Stimulated activated CD4-positive, alpha-beta T cell treated with anti-CD3 and anti-CD28 coated beads, Interleukin-4, amount 100 ng/mL, for 48 hours (primary cell): ENCODE measurements at regions not wholly inside any gene's neighbourhood (a gene's known extent, or its start where the extent isn't known, plus 50 kb on each side); places are given as distances from the start of the nearest gene placed in this dataset.
"Not testable (repeated sequence)": the region's sequence is repeated elsewhere in the genome, so short reads cannot be mapped to it uniquely, and the experiment has no call there.

ENCODE experiments used
- DNase-seq, 2 donors: peaks; one replicate each; pipeline ENCODE4 v3.0.0-alpha.2; 2020; ENCODE audit warnings: low read depth in 2 of 2

- no peak for DNase-seq
These were observed 516.2 kb upstream of the TSPY4 start for GRCh38 chrY:8821106-8821505.

DNA sequence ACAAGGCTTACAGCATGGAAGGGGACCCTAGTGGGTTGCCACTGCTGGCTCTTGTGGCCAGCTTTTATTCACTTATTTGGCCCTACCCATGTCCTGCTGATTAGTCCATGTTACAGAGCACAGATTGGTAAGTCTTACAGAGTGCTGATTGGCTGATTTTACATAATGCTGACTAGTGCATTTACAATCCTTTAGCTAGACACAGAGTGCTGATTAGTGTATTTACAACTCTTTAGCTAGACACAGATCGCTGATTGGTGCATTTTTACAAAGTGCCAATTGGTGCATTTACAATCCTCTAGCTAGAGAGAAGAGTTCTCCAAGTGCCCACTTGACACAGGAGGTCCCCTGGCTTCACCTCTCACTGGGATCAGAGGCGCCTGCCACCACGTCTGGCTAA, 485.0 kb upstream of the TSPY4 start:
- no peak for DNase-seq

- DNase-seq: no peak
These were observed 448.9 kb upstream of the TSPY4 start for GRCh38 chrY:8888371-8888770.

DNA sequence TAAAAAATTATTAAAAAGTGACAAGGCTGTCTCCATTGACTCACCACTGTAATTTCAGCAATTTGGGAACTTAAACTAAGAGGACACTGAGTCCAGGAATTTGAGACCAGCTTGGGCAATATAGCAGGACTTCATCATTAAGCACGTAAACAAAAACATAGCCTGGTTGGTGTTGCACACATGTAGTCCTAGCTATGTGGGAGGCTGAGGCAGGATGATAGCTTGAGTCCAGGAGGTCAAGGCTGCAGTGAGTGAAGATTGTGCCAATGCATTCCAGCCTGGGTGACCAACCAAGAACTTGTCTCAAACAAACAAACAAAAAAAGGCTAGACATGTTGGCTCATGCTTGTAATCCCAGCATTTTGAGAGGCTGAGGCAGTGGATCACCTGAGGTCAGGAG, 439.4 kb upstream of the TSPY4 start:
- no peak for DNase-seq

DNA sequence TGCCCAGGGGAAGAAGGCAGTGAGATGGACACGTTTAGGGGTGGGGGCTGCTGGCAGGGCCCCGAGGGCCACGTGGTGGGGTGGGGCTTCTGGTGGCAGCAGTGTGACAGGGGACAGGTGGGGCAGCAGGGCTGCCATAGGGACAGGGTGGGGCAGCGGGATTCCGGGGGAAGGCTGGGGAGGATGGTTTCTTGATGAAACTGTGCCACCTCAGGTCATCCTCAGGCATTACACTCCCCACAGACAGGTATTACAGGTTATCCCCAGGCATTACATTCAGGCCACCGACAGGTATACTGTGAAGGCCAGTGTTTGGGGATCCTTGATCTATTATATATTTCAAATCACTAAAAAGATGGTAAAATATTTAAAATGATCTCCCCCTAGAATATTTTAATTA, 432.1 kb upstream of the TSPY4 start:
- no peak for DNase-seq

DNA sequence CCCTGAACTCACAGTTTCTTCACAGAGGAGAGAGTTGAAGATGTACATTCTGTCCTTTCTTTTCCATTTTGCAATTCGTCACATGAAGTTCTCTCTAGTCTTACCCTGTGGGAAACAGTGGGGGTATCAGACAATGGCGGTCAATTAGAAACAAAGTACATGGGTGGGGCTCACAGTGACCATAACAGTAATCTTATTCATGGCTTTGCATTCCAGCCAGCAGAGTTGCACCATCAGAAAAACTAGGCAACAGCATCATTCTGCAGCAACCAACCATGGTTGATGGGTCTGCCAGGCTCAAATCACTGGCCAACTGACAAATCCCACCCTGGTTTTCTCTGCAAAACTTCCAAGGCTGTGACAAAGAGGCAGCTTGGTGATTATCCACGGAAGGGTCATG, 414.7 kb upstream of the TSPY4 start:
- not testable (repeated sequence) for DNase-seq
